H1 (cell line): ENCODE measurements at regions not wholly inside any gene's neighbourhood (a gene's known extent, or its start where the extent isn't known, plus 50 kb on each side); places are given as distances from the start of the nearest gene placed in this dataset.

Experiments
- CTCF ChIA-PET: fragments of 300-600 bp; sonication (Branson Sonifier 250); formaldehyde crosslinking; loops from one replicate; lab custom pipeline; 2021; ENCODE audit not compliant: partially characterized antibody; lab: Charles Lee
- POLR2A ChIA-PET: fragments of 300-600 bp; sonication (Branson Sonifier 250); formaldehyde crosslinking; loops from one replicate; lab custom pipeline; 2021; ENCODE audit warnings: inconsistent platforms; ENCODE audit not compliant: partially characterized antibody; lab: Charles Lee
- DNase-seq, 2 experiments: peaks; one replicate each; pipeline versions ENCODE4 v3.0.0 to v3.0.0-alpha.2; 2010 to 2022; ENCODE audit warnings: low spot score in 2 of 2, low read depth in 1 of 2, mixed read lengths in 1 of 2
- FAIRE-seq: peaks from 2 replicates; lab custom pipeline; 2011; peaks lifted over from hg19 to GRCh38; lab: Jason Lieb, UNC
- H2AFZ ChIP-seq: 2 replicates; pipeline ENCODE4 v1.8.1; 2012; ENCODE audit warnings: low read length, inconsistent platforms
- H2AK5ac ChIP-seq: 2 replicates; pipeline ENCODE4 v1.6.1; 2013; ENCODE audit warnings: low read depth, low read length
- H2BK120ac ChIP-seq: replicated peaks from 2 replicates; pipeline ENCODE3; 2013; ENCODE audit warnings: low read depth, low read length, inconsistent platforms
- H2BK12ac ChIP-seq: 2 replicates; pipeline ENCODE4 v1.6.1; 2013; ENCODE audit warnings: low read depth, low read length
- H2BK15ac ChIP-seq: 2 replicates; pipeline ENCODE4 v1.6.1; 2013; ENCODE audit warnings: low read length
- H2BK20ac ChIP-seq: 2 replicates; pipeline ENCODE4 v1.6.1; 2013; ENCODE audit warnings: low read length
- H2BK5ac ChIP-seq: 2 replicates; pipeline ENCODE4 v1.6.1; 2013; ENCODE audit warnings: low read depth, low read length
- H3K14ac ChIP-seq: 2 replicates; pipeline ENCODE4 v1.6.1; 2013; ENCODE audit warnings: inconsistent platforms; ENCODE audit not compliant: insufficient read length
- H3K18ac ChIP-seq: 2 replicates; pipeline ENCODE4 v1.6.1; 2013; ENCODE audit warnings: low read length; ENCODE audit errors: extremely low read depth
- H3K23ac ChIP-seq: 2 replicates; pipeline ENCODE4 v1.6.1; 2013; ENCODE audit warnings: inconsistent platforms; ENCODE audit not compliant: insufficient read length
- H3K23me2 ChIP-seq: 2 replicates; pipeline ENCODE4 v1.6.1; 2013; ENCODE audit warnings: low read depth, low read length
- H3K27ac ChIP-seq: 2 replicates; pipeline ENCODE4 v1.6.1; 2011; ENCODE audit warnings: low read depth, low read length, inconsistent platforms
- H3K27me3 ChIP-seq, 4 experiments: replicated peaks in 1 of 4; 1 replicate in 1 of 4; 2 replicates in 3 of 4; pipeline versions ENCODE4 v1.6.1 to v1.8.1; 2011 to 2013; ENCODE audit warnings: low read length in 3 of 4, mild to moderate bottlenecking in 3 of 4, inconsistent platforms in 2 of 4, mixed read lengths in 2 of 4, moderate library complexity in 1 of 4; ENCODE audit not compliant: control insufficient read depth in 3 of 4, insufficient read depth in 3 of 4; ENCODE audit errors: extremely low read depth in 1 of 4
- H3K36me3 ChIP-seq, 4 experiments: 2 replicates each; pipeline versions ENCODE4 v1.6.1 to v1.8.1; 2011 to 2013; ENCODE audit warnings: mild to moderate bottlenecking in 4 of 4, low read length in 3 of 4, moderate library complexity in 2 of 4, control low read depth in 1 of 4, inconsistent platforms in 1 of 4; ENCODE audit not compliant: insufficient read depth in 4 of 4, control insufficient read depth in 2 of 4
- H3K4ac ChIP-seq: replicated peaks from 2 replicates; pipeline ENCODE3; 2013; ENCODE audit warnings: low read length, low read depth, mixed read lengths, inconsistent platforms; ENCODE audit not compliant: insufficient read length
- H3K4me1 ChIP-seq, 4 experiments: replicated peaks in 1 of 4; 1 replicate in 1 of 4; 2 replicates in 3 of 4; pipeline versions ENCODE4 v1.6.1 to v1.8.1; 2011 to 2013; ENCODE audit warnings: low read length in 3 of 4, inconsistent platforms in 2 of 4, mixed read lengths in 1 of 4; ENCODE audit not compliant: insufficient read depth in 4 of 4, control insufficient read depth in 3 of 4
- H3K4me2 ChIP-seq, 2 experiments: 2 replicates each; pipeline versions ENCODE4 v1.6.1 to v1.8.1; 2011 to 2013; ENCODE audit warnings: low read depth in 2 of 2, low read length in 2 of 2, control low read depth in 1 of 2, inconsistent platforms in 1 of 2, mild to moderate bottlenecking in 1 of 2; ENCODE audit not compliant: insufficient read depth in 1 of 2
- H3K4me3 ChIP-seq, 4 experiments: fragments of 200-600, 300-600 bp in 1 of 4; sonication (generic), shearing (Covaris generic), sonication (Bioruptor Twin) in 1 of 4; 2 replicates each; pipeline versions ENCODE4 v1.5.1 to v1.8.1; 2011 to 2016; ENCODE audit warnings: low read length in 4 of 4, low read depth in 3 of 4, control low read depth in 2 of 4, inconsistent platforms in 2 of 4, mild to moderate bottlenecking in 2 of 4, mixed read lengths in 1 of 4, moderate library complexity in 1 of 4; ENCODE audit not compliant: insufficient read depth in 2 of 4; ENCODE audit errors: extremely low read depth in 1 of 4
- H3K56ac ChIP-seq: replicated peaks from 2 replicates; pipeline ENCODE3; 2013; ENCODE audit warnings: low read depth, mild to moderate bottlenecking, mixed read lengths, low read length, inconsistent platforms; ENCODE audit not compliant: insufficient read length
- H3K79me1 ChIP-seq: 2 replicates; pipeline ENCODE4 v1.6.1; 2013; ENCODE audit warnings: low read depth, low read length, control low read depth
- H3K79me2 ChIP-seq, 2 experiments: 2 replicates each; pipeline versions ENCODE4 v1.6.1 to v1.8.1; 2012 to 2013; ENCODE audit warnings: low read length in 2 of 2, mild to moderate bottlenecking in 2 of 2, inconsistent platforms in 1 of 2; ENCODE audit not compliant: insufficient read depth in 2 of 2, control insufficient read depth in 1 of 2
- H3K9ac ChIP-seq, 4 experiments: replicated peaks in 1 of 4; 1 replicate in 1 of 4; 2 replicates in 3 of 4; pipeline versions ENCODE4 v1.6.1 to v1.8.1; 2011 to 2013; ENCODE audit warnings: low read depth in 3 of 4, low read length in 3 of 4, control low read depth in 2 of 4, mild to moderate bottlenecking in 2 of 4, moderate library complexity in 2 of 4, inconsistent platforms in 1 of 4; ENCODE audit errors: extremely low read depth in 1 of 4
- H3K9me3 ChIP-seq, 2 experiments: 2 replicates each; pipeline versions ENCODE4 v1.6.1 to v1.8.1; 2012 to 2013; ENCODE audit warnings: mild to moderate bottlenecking in 2 of 2, moderate library complexity in 2 of 2, control low read depth in 1 of 2, inconsistent platforms in 1 of 2, low read depth in 1 of 2, low read length in 1 of 2, mixed read lengths in 1 of 2; ENCODE audit not compliant: insufficient read depth in 2 of 2
- H4K20me1 ChIP-seq, 2 experiments: replicated peaks in 1 of 2; 2 replicates each; pipeline versions ENCODE3 to v1.8.1; 2011 to 2013; ENCODE audit warnings: inconsistent platforms in 2 of 2, low read length in 2 of 2, mild to moderate bottlenecking in 1 of 2; ENCODE audit not compliant: insufficient read depth in 2 of 2, control insufficient read depth in 1 of 2
- H4K5ac ChIP-seq: 2 replicates; pipeline ENCODE4 v1.6.1; 2013; ENCODE audit warnings: low read length, low read depth, mixed read lengths, inconsistent platforms; ENCODE audit not compliant: insufficient read length
- H4K8ac ChIP-seq: 2 replicates; pipeline ENCODE4 v1.8.0; 2013; ENCODE audit warnings: mild to moderate bottlenecking, moderate library complexity, low read length, inconsistent platforms; ENCODE audit not compliant: insufficient read depth; ENCODE audit errors: extremely low read depth
- H4K91ac ChIP-seq: replicated peaks from 2 replicates; pipeline ENCODE3; 2013; ENCODE audit warnings: low read length, mixed read lengths, inconsistent platforms; ENCODE audit not compliant: insufficient read length
- BCL11A ChIP-seq, 2 experiments: IDR thresholded peaks; one replicate each; pipeline ENCODE4 v1.6.1; 2011; ENCODE audit warnings: low read depth in 2 of 2, low read length in 2 of 2, mild to moderate bottlenecking in 2 of 2
- KDM1A ChIP-seq: fragments of 200-600, 300-600 bp; sonication (generic); IDR thresholded peaks from 2 replicates; pipeline ENCODE4 v1.7.1; 2016; ENCODE audit warnings: mild to moderate bottlenecking, low read length, borderline replicate concordance
- RBBP5 ChIP-seq: IDR thresholded peaks from 2 replicates; pipeline ENCODE4 v1.7.1; 2012; ENCODE audit warnings: low read depth, mild to moderate bottlenecking, inconsistent platforms, low read length, moderate library complexity, borderline replicate concordance
- SAP30 ChIP-seq: fragments of 300-600 bp; sonication (generic); IDR thresholded peaks from 2 replicates; pipeline ENCODE4 v1.7.1; 2012; ENCODE audit warnings: low read length, moderate library complexity, mild to moderate bottlenecking, inconsistent platforms; ENCODE audit not compliant: insufficient read depth, insufficient replicate concordance
- SRF ChIP-seq: IDR thresholded peaks from 2 replicates; pipeline ENCODE4 v1.6.1; 2011; ENCODE audit warnings: mild to moderate bottlenecking, low read depth, low read length, moderate library complexity

DNA sequence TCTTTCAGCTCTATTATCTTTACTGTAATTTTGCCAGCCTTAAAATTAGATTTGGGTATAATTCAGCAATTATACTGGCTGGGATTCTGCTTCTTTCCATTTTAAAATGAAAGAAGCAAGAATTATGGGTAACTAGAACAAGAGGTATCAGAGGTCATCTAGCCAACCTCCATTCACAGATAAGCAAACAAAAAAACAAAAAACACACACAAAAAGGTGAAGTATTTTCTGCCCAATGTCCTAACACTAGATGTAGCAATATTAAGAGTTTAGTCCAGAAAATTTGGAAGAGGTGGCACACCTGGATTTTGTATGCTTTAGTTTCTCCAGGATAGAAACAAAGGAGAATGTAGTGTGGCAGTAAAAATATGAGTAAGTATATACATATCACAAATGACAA is 68.1 kb upstream of the ANXA1 start:
- H3K36me3 ChIP-seq: no peaks in the 10 kb centered on the region
- H3K4me3 ChIP-seq: no peak overlapping the region
- no peaks in the 10 kb centered on the region for H3K27me3 ChIP-seq
- no peak overlapping the region for H2BK20ac ChIP-seq
- no peak overlapping the region for H2BK5ac ChIP-seq
- no peak overlapping the region for H2AFZ ChIP-seq
- no peak overlapping the region for H4K8ac ChIP-seq
- no peak overlapping the region for H4K91ac ChIP-seq
- H3K4me2 ChIP-seq: no peak overlapping the region
- no peaks in the 10 kb centered on the region for H3K79me2 ChIP-seq
- H2BK15ac ChIP-seq: no peak overlapping the region
- H3K27ac ChIP-seq: no peak overlapping the region
- no peak overlapping the region for H2BK120ac ChIP-seq
- no peak overlapping the region for H3K18ac ChIP-seq
- H3K9me3 ChIP-seq: no peaks in the 10 kb centered on the region
- H3K9ac ChIP-seq: no peak overlapping the region
- no peak overlapping the region for H2AK5ac ChIP-seq
- ChIA-PET POLR2A (no interaction called here), CTCF (interaction anchor here (1.2 kb wide), 1 partner anchor 257 kb away, joined by 3 read pairs; no protein-coding TSS in a partner anchor)
- H3K23ac ChIP-seq: no peak overlapping the region
- FAIRE-seq (no peak), DNase-seq (no peak)
- no peak overlapping the region for H2BK12ac ChIP-seq
- no peaks in the 10 kb centered on the region for H4K20me1 ChIP-seq
- H3K4ac ChIP-seq: no peak overlapping the region
- no peak overlapping the region for H4K5ac ChIP-seq
- H3K79me1 ChIP-seq: no peaks in the 10 kb centered on the region
- H3K23me2 ChIP-seq: no peaks in the 10 kb centered on the region
- no peak overlapping the region for H3K14ac ChIP-seq
- H3K4me1 ChIP-seq: peaks cover 0 to 7% (median 0%) of the 10 kb centered on the region in 4 experiments; a peak in 1 of 7 replicates
- H3K56ac ChIP-seq: no peak overlapping the region
- TF ChIP-seq SRF (no peak), SAP30 (no peak), KDM1A (no peak), RBBP5 (no peak), BCL11A (IDR thresholded peaks at IDR 0.05; ENCODE audit: low read depth in 2 of 2, low read length in 2 of 2) (no peak)
